ENCODE measurements at regions not wholly inside any gene's neighbourhood (a gene's known extent, or its start where the extent isn't known, plus 50 kb on each side); places are given as distances from the start of the nearest gene placed in this dataset.

DNA sequence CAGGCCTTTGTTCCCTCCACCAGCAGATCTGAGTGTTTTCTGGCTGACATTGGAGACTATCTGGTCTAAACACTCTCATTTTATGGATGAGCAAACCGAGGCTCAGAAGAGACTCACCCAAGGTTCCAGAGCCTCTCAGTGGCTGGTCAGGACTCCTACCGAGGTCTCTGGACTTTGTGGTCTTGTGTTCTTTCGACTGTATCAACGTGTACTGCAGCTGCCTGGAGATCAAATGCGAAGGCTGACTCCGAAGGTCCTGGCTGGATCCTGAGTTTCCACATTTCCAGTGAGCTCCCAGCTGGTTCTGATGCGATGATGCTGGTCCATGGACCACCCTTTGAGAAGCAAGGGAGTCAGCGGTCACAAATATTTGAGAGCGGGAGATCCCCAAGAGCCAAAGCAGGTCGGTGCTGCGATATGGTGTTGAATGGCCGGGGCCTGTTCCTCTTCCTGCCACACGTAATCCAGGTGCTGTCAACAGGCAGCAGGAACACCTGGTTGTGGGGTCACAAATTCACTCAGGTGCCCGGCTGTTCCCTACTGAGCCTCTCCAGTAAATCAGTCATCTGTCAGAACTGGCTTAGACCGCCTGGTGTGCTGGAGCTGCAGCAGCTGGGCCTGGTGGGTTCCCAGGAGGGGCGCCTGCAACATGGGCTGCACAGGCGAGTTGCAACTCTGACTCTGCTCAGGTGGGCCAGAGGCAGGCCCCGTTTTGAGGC, 94.8 kb upstream of the USP24 start:
- TF ChIP-seq CTCF (conservative IDR thresholded peaks at IDR 0.05; ENCODE audit: low read length) (no peak), EZH2phosphoT487 (IDR thresholded peaks at IDR 0.05; ENCODE audit: borderline replicate concordance) (no peak)

All from Loucy (cell line).